Aorta (tissue), 5 donors: ENCODE measurements at regions not wholly inside any gene's neighbourhood (a gene's known extent, or its start where the extent isn't known, plus 50 kb on each side); places are given as distances from the start of the nearest gene placed in this dataset.
"Not testable (repeated sequence)": the region's sequence is repeated elsewhere in the genome, so short reads cannot be mapped to it uniquely, and the experiment has no call there.

Experiments used
- ATAC-seq: fragments of 200-7000 bp; cut with Tn5 transposase; one replicate; pipeline ENCODE4 v1.9.1; 2022; ENCODE audit warnings: moderate library complexity; ENCODE audit not compliant: low FRiP score
- DNase-seq, 2 donors: peaks; one replicate each; pipeline ENCODE4 v3.0.0-alpha.2; 2020
- H3K27ac ChIP-seq, 2 donors: one replicate each; pipeline ENCODE4 v1.5.1; 2013; ENCODE audit warnings: low read length in 2 of 2, mild to moderate bottlenecking in 2 of 2, moderate library complexity in 2 of 2, control low read depth in 1 of 2, inconsistent platforms in 1 of 2, low read depth in 1 of 2
- H3K27me3 ChIP-seq, 2 donors: one replicate each; pipeline ENCODE4 v1.6.1; 2013; ENCODE audit warnings: control low read depth in 1 of 2, low read length in 1 of 2, mild to moderate bottlenecking in 1 of 2, moderate library complexity in 1 of 2; ENCODE audit not compliant: insufficient read depth in 2 of 2, control insufficient read depth in 1 of 2
- H3K36me3 ChIP-seq, 2 donors: one replicate each; pipeline ENCODE4 v1.6.1; 2013; ENCODE audit warnings: control low read depth in 1 of 2, low read length in 1 of 2, mild to moderate bottlenecking in 1 of 2; ENCODE audit not compliant: insufficient read depth in 2 of 2, control insufficient read depth in 1 of 2
- H3K4me1 ChIP-seq, 2 donors: one replicate each; pipeline ENCODE4 v1.6.1; 2013; ENCODE audit warnings: low read length in 2 of 2, control low read depth in 1 of 2, mild to moderate bottlenecking in 1 of 2, moderate library complexity in 1 of 2; ENCODE audit not compliant: insufficient read depth in 2 of 2, control insufficient read depth in 1 of 2
- H3K4me3 ChIP-seq, 2 donors: one replicate each; pipeline ENCODE4 v1.5.1; 2013; ENCODE audit warnings: low read length in 2 of 2, control low read depth in 1 of 2, mild to moderate bottlenecking in 1 of 2
- H3K9me3 ChIP-seq: one replicate; pipeline ENCODE4 v1.6.1; 2013; ENCODE audit warnings: mild to moderate bottlenecking, low read length; ENCODE audit not compliant: control insufficient read depth
- WGBS, 2 donors: extraction: QIAGEN DNeasy Blood & Tissue Kit; methylation state at CpG; one replicate each; pipeline ENCODE4 v1.1.7; 2013; 5-methylcytosine and 5-hydroxymethylcytosine counted together
- intact Hi-C, 2 donors: fragments of 100-400 bp; cut with DNase I; formaldehyde crosslinking; loops; one replicate each; pipeline versions ENCODE4 v1.14.2 to v1.15.0; 2022
- donor health status: healthy with polysubstance abuse.
- donor health status: Bipolar disorder and iron deficiency.
- donor health status: DM: no; HTN: no; CAD: no.
- donor health status: DM: no; HTN: no; CAD: no.
- donor health status: DM: yes; HTN: yes; CAD: no.

- Histone ChIP-seq H3K9me3 (no peaks in the 10 kb centered on the region), H3K4me3 (no peak overlapping the region), H3K36me3 (no peaks in the 10 kb centered on the region), H3K27me3 (peaks cover 0 to 2% of the 10 kb centered on the region in 2 donors), H3K27ac (no peak overlapping the region), H3K4me1 (no peaks in the 10 kb centered on the region)
- ATAC-seq (no peak), DNase-seq (no peak)
- 41 to 51% methylated on average over 2 of the region's 2 CpGs for WGBS, 2 donors
- intact Hi-C loops = no loop called here
Measured at GRCh38 chr10:122780391-122780790, 65.3 kb downstream of the CUZD1 start.

- no peak overlapping the region for H3K4me3 ChIP-seq
- ATAC-seq (no peak), DNase-seq (no peak)
- intact Hi-C loops = no loop called here
- H3K36me3 ChIP-seq = no peaks in the 10 kb centered on the region
- no peak overlapping the region for H3K27ac ChIP-seq
- peaks cover 0 to 2% of the 10 kb centered on the region in 2 donors for H3K27me3 ChIP-seq
- 79 to 80% methylated on average over 13 of the region's 13 CpGs for WGBS, 2 donors
- H3K4me1 ChIP-seq = no peaks in the 10 kb centered on the region
- H3K9me3 ChIP-seq = no peaks in the 10 kb centered on the region
Measured at GRCh38 chr10:122779924-122780323, 65.7 kb downstream of the CUZD1 start.

GRCh38 chr10:122777515-122778059, 68.1 kb downstream of the CUZD1 start:
- intact Hi-C loops = no loop called here
- Histone ChIP-seq H3K9me3 (no peaks in the 10 kb centered on the region), H3K4me1 (no peaks in the 10 kb centered on the region), H3K36me3 (no peaks in the 10 kb centered on the region), H3K27me3 (no peaks in the 10 kb centered on the region), H3K4me3 (no peak overlapping the region), H3K27ac (no peak overlapping the region)
- no peak for DNase-seq
- 80 to 82% methylated on average over 14 of the region's 14 CpGs for WGBS, 2 donors
- ATAC-seq = no peak

GRCh38 chr10:122774231-122774630, 71.4 kb downstream of the CUZD1 start:
- Histone ChIP-seq H3K4me1 (no peaks in the 10 kb centered on the region), H3K27ac (no peak overlapping the region), H3K36me3 (no peaks in the 10 kb centered on the region), H3K4me3 (no peak overlapping the region), H3K27me3 (no peaks in the 10 kb centered on the region), H3K9me3 (no peaks in the 10 kb centered on the region)
- 41 to 50% methylated on average over 2 of the region's 2 CpGs for WGBS, 2 donors
- intact Hi-C loops = no loop called here
- DNase-seq = no peak
- ATAC-seq = no peak

- H3K4me3 ChIP-seq, H3K36me3 ChIP-seq, H3K9me3 ChIP-seq, ATAC-seq, H3K27me3 ChIP-seq, DNase-seq, H3K27ac ChIP-seq, H3K4me1 ChIP-seq, intact Hi-C loops: not testable (repeated sequence)
- 90 to 92% methylated on average over 12 of the region's 12 CpGs for WGBS, 2 donors
Measured at GRCh38 chr10:122771404-122771803, 71.8 kb upstream of the C10orf120 start.

GRCh38 chr10:122768389-122768745, 68.7 kb upstream of the C10orf120 start:
- 70 to 75% methylated on average over 1 of the region's 1 CpG for WGBS, 2 donors
- no peak for DNase-seq
- Histone ChIP-seq H3K27ac (no peak overlapping the region), H3K9me3 (peaks cover 1% of the 10 kb centered on the region), H3K36me3 (no peaks in the 10 kb centered on the region), H3K4me1 (no peaks in the 10 kb centered on the region), H3K4me3 (no peak overlapping the region), H3K27me3 (no peaks in the 10 kb centered on the region)
- no peak for ATAC-seq
- intact Hi-C loops = no loop called here

- Histone ChIP-seq H3K27me3 (no peaks in the 10 kb centered on the region), H3K4me3 (no peak overlapping the region), H3K4me1 (no peaks in the 10 kb centered on the region), H3K27ac (no peak overlapping the region), H3K9me3 (peaks cover 2% of the 10 kb centered on the region), H3K36me3 (no peaks in the 10 kb centered on the region)
- ATAC-seq = peak; percentile 19
- intact Hi-C loops = no loop called here
- no peak for DNase-seq
- 83 to 92% methylated on average over 12 of the region's 12 CpGs for WGBS, 2 donors
Measured at GRCh38 chr10:122767621-122768388, 68.2 kb upstream of the C10orf120 start.

- Histone ChIP-seq H3K9me3 (peaks cover 4% of the 10 kb centered on the region), H3K36me3 (no peaks in the 10 kb centered on the region), H3K27me3 (no peaks in the 10 kb centered on the region), H3K4me3 (no peak overlapping the region), H3K27ac (no peak overlapping the region), H3K4me1 (no peaks in the 10 kb centered on the region)
- ATAC-seq (no peak), DNase-seq (no peak)
- WGBS, 2 donors = 67% methylated on average over 2 of the region's 2 CpGs
- intact Hi-C loops = no loop called here
Measured at GRCh38 chr10:122765412-122765811, 65.8 kb upstream of the C10orf120 start.

GRCh38 chr10:122756656-122757055, 57.0 kb upstream of the C10orf120 start:
- Histone ChIP-seq H3K4me3 (no peak overlapping the region), H3K9me3 (peaks cover 8% of the 10 kb centered on the region), H3K36me3 (no peaks in the 10 kb centered on the region), H3K27me3 (no peaks in the 10 kb centered on the region), H3K4me1 (no peaks in the 10 kb centered on the region), H3K27ac (no peak overlapping the region)
- ATAC-seq (peak; percentile 33), DNase-seq (no peak)
- 86 to 89% methylated on average over 9 of the region's 9 CpGs for WGBS, 2 donors
- intact Hi-C loops = no loop called here
